Adrenal gland (tissue), 5 donors: ENCODE measurements at regions not wholly inside any gene's neighbourhood (a gene's known extent, or its start where the extent isn't known, plus 50 kb on each side); places are given as distances from the start of the nearest gene placed in this dataset.

Experiments
- CTCF ChIP-seq, 6 experiments: fragments of 450-650 bp in 4 of 6; fragments of 200-600 bp in 2 of 6; sonication (generic) in 1 of 6; IDR thresholded peaks; 1 replicate in 5 of 6; 2 replicates in 1 of 6; pipeline versions ENCODE4 v1.5.1 to v1.8.0; 2016 to 2021; ENCODE audit warnings: antibody characterized with exemption in 6 of 6, mild to moderate bottlenecking in 2 of 6, moderate library complexity in 1 of 6
- POLR2A ChIP-seq, 2 donors: fragments of 450-650 bp; IDR thresholded peaks; one replicate each; pipeline ENCODE4 v1.6.1; 2017; ENCODE audit warnings: antibody characterized with exemption in 2 of 2, mild to moderate bottlenecking in 2 of 2, moderate library complexity in 1 of 2
- donor health status: DM: no; HTN: no; CAD: no.

- TF ChIP-seq POLR2A (IDR thresholded peaks at IDR 0.05) (no peak), CTCF (IDR thresholded peaks at IDR 0.05) (no peak)
Observed at GRCh38 chr2:224173933-224174332, 134.8 kb upstream of the SERPINE2 start.
